KMS-11 (cell line): ENCODE measurements at regions not wholly inside any gene's neighbourhood (a gene's known extent, or its start where the extent isn't known, plus 50 kb on each side); places are given as distances from the start of the nearest gene placed in this dataset.
"Not testable (repeated sequence)": the region's sequence is repeated elsewhere in the genome, so short reads cannot be mapped to it uniquely, and the experiment has no call there.

Experiments
- H2AFZ ChIP-seq: fragments of 200-600 bp; sonication (generic); 2 replicates; pipeline ENCODE4 v1.6.1; 2016; ENCODE audit warnings: antibody characterized with exemption, mixed run types, low read depth
- H3K27ac ChIP-seq: fragments of 200-600 bp; sonication (generic); 2 replicates; pipeline ENCODE4 v1.6.1; 2016; ENCODE audit warnings: mild to moderate bottlenecking, mixed run types
- H3K27me3 ChIP-seq: fragments of 200-600 bp; sonication (generic); 2 replicates; pipeline ENCODE4 v1.6.1; 2017; ENCODE audit warnings: mild to moderate bottlenecking, low read depth, mixed run types, moderate library complexity; ENCODE audit not compliant: insufficient read depth
- H3K36me3 ChIP-seq: fragments of 200-600 bp; sonication (generic); 2 replicates; pipeline ENCODE4 v1.6.1; 2017; ENCODE audit warnings: mild to moderate bottlenecking, mixed run types; ENCODE audit not compliant: insufficient read depth
- H3K4me1 ChIP-seq: fragments of 200-600 bp; sonication (generic); 2 replicates; pipeline ENCODE4 v1.6.1; 2016; ENCODE audit warnings: mild to moderate bottlenecking, low read depth, mixed run types; ENCODE audit not compliant: poor library complexity, severe bottlenecking
- H3K4me2 ChIP-seq: fragments of 200-600 bp; sonication (generic); 2 replicates; pipeline ENCODE4 v1.7.0; 2016; ENCODE audit warnings: mild to moderate bottlenecking, mixed run types
- H3K4me3 ChIP-seq: fragments of 200-600 bp; sonication (generic); IDR thresholded peaks from 2 replicates; pipeline ENCODE4 v1.6.1; 2017; ENCODE audit warnings: low read depth, low read length, mixed read lengths; ENCODE audit not compliant: insufficient read depth
- H3K79me2 ChIP-seq: fragments of 200-600 bp; sonication (generic); 2 replicates; pipeline ENCODE4 v1.6.1; 2016; ENCODE audit warnings: low read depth, mixed run types; ENCODE audit not compliant: insufficient read depth
- H3K9ac ChIP-seq: fragments of 200-600 bp; sonication (generic); 2 replicates; pipeline ENCODE4 v1.6.1; 2016; ENCODE audit warnings: mild to moderate bottlenecking, mixed run types
- H4K20me1 ChIP-seq: fragments of 200-600 bp; sonication (generic); 2 replicates; pipeline ENCODE4 v1.6.1; 2016; ENCODE audit warnings: mild to moderate bottlenecking, mixed run types; ENCODE audit not compliant: insufficient read depth
- CTCF ChIP-seq: fragments of 200-600 bp; sonication (generic); conservative IDR thresholded peaks from 2 replicates; pipeline ENCODE4 v1.6.1; 2017; ENCODE audit warnings: low read depth, mild to moderate bottlenecking, antibody characterized with exemption, low read length, moderate library complexity, mixed read lengths

- no peaks in the 10 kb centered on the region for H3K27me3 ChIP-seq
- H2AFZ ChIP-seq: no peak overlapping the region
- H3K36me3 ChIP-seq: no peaks in the 10 kb centered on the region
- no peak overlapping the region for H3K9ac ChIP-seq
- no peaks in the 10 kb centered on the region for H3K4me1 ChIP-seq
- no peak overlapping the region for H3K4me2 ChIP-seq
- no peak overlapping the region for H3K4me3 ChIP-seq
- no peak overlapping the region for H3K27ac ChIP-seq
- H4K20me1 ChIP-seq: no peaks in the 10 kb centered on the region
- no peak for TF ChIP-seq CTCF
- no peaks in the 10 kb centered on the region for H3K79me2 ChIP-seq
Measured at GRCh38 chr2:194674043-194674442, 983.0 kb upstream of the SLC39A10 start.

GRCh38 chr2:194672994-194673393 lies 984.0 kb upstream of the SLC39A10 start:
- H3K4me3 ChIP-seq: no peak overlapping the region
- no peaks in the 10 kb centered on the region for H3K27me3 ChIP-seq
- H3K9ac ChIP-seq: no peak overlapping the region
- H4K20me1 ChIP-seq: no peaks in the 10 kb centered on the region
- H3K79me2 ChIP-seq: no peaks in the 10 kb centered on the region
- no peak overlapping the region for H3K4me2 ChIP-seq
- no peaks in the 10 kb centered on the region for H3K36me3 ChIP-seq
- H3K27ac ChIP-seq: no peak overlapping the region
- no peak for TF ChIP-seq CTCF
- H3K4me1 ChIP-seq: no peaks in the 10 kb centered on the region
- H2AFZ ChIP-seq: no peak overlapping the region

- H3K9ac ChIP-seq: no peak overlapping the region
- no peaks in the 10 kb centered on the region for H3K79me2 ChIP-seq
- TF ChIP-seq CTCF: no peak
- H3K27ac ChIP-seq: no peak overlapping the region
- H4K20me1 ChIP-seq: no peaks in the 10 kb centered on the region
- no peak overlapping the region for H3K4me2 ChIP-seq
- H2AFZ ChIP-seq: no peak overlapping the region
- no peaks in the 10 kb centered on the region for H3K36me3 ChIP-seq
- H3K27me3 ChIP-seq: no peaks in the 10 kb centered on the region
- no peaks in the 10 kb centered on the region for H3K4me1 ChIP-seq
- H3K4me3 ChIP-seq: no peak overlapping the region
Measured at GRCh38 chr2:194661431-194661830, 995.6 kb upstream of the SLC39A10 start.

GRCh38 chr2:194639057-194639456 lies 1018.0 kb upstream of the SLC39A10 start:
- not testable (repeated sequence) for H3K4me2 ChIP-seq, H3K4me3 ChIP-seq, H3K9ac ChIP-seq, H2AFZ ChIP-seq, H4K20me1 ChIP-seq, H3K4me1 ChIP-seq, H3K36me3 ChIP-seq, H3K79me2 ChIP-seq, H3K27me3 ChIP-seq, H3K27ac ChIP-seq

- no peaks in the 10 kb centered on the region for H3K4me1 ChIP-seq
- no peaks in the 10 kb centered on the region for H3K79me2 ChIP-seq
- H3K36me3 ChIP-seq: no peaks in the 10 kb centered on the region
- no peak overlapping the region for H3K4me2 ChIP-seq
- no peaks in the 10 kb centered on the region for H4K20me1 ChIP-seq
- H3K4me3 ChIP-seq: no peak overlapping the region
- H3K27ac ChIP-seq: no peak overlapping the region
- no peak for TF ChIP-seq CTCF
- no peak overlapping the region for H3K9ac ChIP-seq
- no peaks in the 10 kb centered on the region for H3K27me3 ChIP-seq
- H2AFZ ChIP-seq: no peak overlapping the region
Measured at GRCh38 chr2:194621945-194622344, 1035.1 kb upstream of the SLC39A10 start.
